Caco-2 (cell line): ENCODE measurements at regions not wholly inside any gene's neighbourhood (a gene's known extent, or its start where the extent isn't known, plus 50 kb on each side); places are given as distances from the start of the nearest gene placed in this dataset.

Source experiments
- BruUV-seq: library from RNA; stranded (reverse); fragments of 400-500 nt; replicated peaks from 2 replicates; lab custom pipeline; 2021; lab: Mats Ljungman, UMichigan
- CTCF ChIA-PET: fragments of 300-600 bp; sonication (Branson Sonifier 250); formaldehyde crosslinking; loops from one replicate; lab custom pipeline; 2022; ENCODE audit warnings: antibody characterized with exemption; lab: Charles Lee
- POLR2A ChIA-PET: fragments of 300-600 bp; sonication (Branson Sonifier 250); formaldehyde crosslinking; loops from one replicate; lab custom pipeline; 2022; ENCODE audit warnings: antibody characterized with exemption; lab: Charles Lee
- DNase-seq, 2 experiments: peaks; one replicate each; pipeline versions ENCODE4 v3.0.0 to v3.0.0-alpha.2; 2020 to 2022
- H3K27me3 ChIP-seq: replicated peaks from 2 replicates; pipeline ENCODE4 v1.6.0; 2011; ENCODE audit warnings: low read length; ENCODE audit not compliant: control insufficient read depth, insufficient read depth
- H3K36me3 ChIP-seq: 2 replicates; pipeline ENCODE4 v1.5.1; 2011; ENCODE audit warnings: low read length; ENCODE audit not compliant: control insufficient read depth, insufficient read depth
- H3K4me1 ChIP-seq: fragments of 250-450 bp; sonication (Bioruptor Pico); 2 replicates; pipeline ENCODE4 v1.5.1; 2020; ENCODE audit warnings: mild to moderate bottlenecking
- H3K4me3 ChIP-seq: 2 replicates; pipeline ENCODE4 v1.5.1; 2011; ENCODE audit warnings: low read depth, mild to moderate bottlenecking, control low read depth, low read length
- H3K9me3 ChIP-seq: fragments of 250-450 bp; sonication (Bioruptor Pico); 2 replicates; pipeline ENCODE4 v1.5.1; 2020; ENCODE audit warnings: mild to moderate bottlenecking, moderate library complexity
- H3K27ac Mint-ChIP-seq: one replicate; pipeline ENCODE4 v1.8.0; 2022; ENCODE audit warnings: mixed read lengths; ENCODE audit not compliant: unreplicated experiment
- H3K27me3 Mint-ChIP-seq: one replicate; pipeline ENCODE4 v1.8.0; 2022; ENCODE audit warnings: mixed read lengths; ENCODE audit not compliant: insufficient read depth, unreplicated experiment
- H3K36me3 Mint-ChIP-seq: one replicate; pipeline ENCODE4 v1.8.0; 2022; ENCODE audit warnings: mild to moderate bottlenecking, mixed read lengths; ENCODE audit not compliant: insufficient read depth, unreplicated experiment
- H3K4me1 Mint-ChIP-seq: one replicate; pipeline ENCODE4 v1.8.0; 2022; ENCODE audit warnings: low read depth, mixed read lengths; ENCODE audit not compliant: unreplicated experiment
- H3K4me3 Mint-ChIP-seq: one replicate; pipeline ENCODE4 v1.8.0; 2022; ENCODE audit warnings: mild to moderate bottlenecking, moderate library complexity, mixed read lengths; ENCODE audit not compliant: unreplicated experiment
- H3K9me3 Mint-ChIP-seq: one replicate; pipeline ENCODE4 v1.8.0; 2022; ENCODE audit warnings: mixed read lengths; ENCODE audit not compliant: unreplicated experiment
- CTCF ChIP-seq, 2 experiments: fragments of 200-600 bp in 1 of 2; IDR thresholded peaks; 1 replicate in 1 of 2; 2 replicates in 1 of 2; pipeline versions ENCODE4 v1.5.1 to v1.8.0; 2011 to 2022; ENCODE audit warnings: antibody characterized with exemption in 1 of 2, control low read depth in 1 of 2, inconsistent platforms in 1 of 2, low read depth in 1 of 2, low read length in 1 of 2, mild to moderate bottlenecking in 1 of 2, moderate library complexity in 1 of 2; ENCODE audit not compliant: insufficient read depth in 1 of 2, severe bottlenecking in 1 of 2, unreplicated experiment in 1 of 2
- intact Hi-C: fragments of 100-400 bp; cut with micrococcal nuclease; formaldehyde crosslinking; loops from one replicate; pipeline ENCODE4 v1.10.0; 2022; ENCODE audit not compliant: unreplicated experiment

DNA sequence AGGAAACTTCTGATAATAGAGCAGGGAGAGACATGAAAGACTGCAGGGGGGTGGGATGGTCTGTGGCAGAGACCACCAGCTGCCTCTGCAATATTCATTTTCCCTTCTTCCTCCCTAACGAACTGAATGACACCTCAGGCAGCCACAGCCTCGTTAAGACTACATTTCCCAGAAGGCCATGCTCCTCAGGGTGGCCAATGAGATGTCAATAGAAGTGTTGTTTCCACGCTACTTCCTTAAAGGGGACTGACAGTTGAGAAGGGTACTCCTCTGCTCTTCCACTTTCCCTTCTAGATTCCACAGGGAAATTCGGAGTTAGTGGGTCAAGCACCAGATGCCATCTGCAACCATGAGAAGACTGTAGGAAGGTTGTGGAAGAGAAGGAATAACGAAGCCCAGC is 52.0 kb upstream of the DAPK1 start:
- Histone ChIP-seq H3K9me3 (no peaks in the 10 kb centered on the region), H3K4me1 (no peaks in the 10 kb centered on the region), H3K27me3 (no peaks in the 10 kb centered on the region), H3K36me3 (no peaks in the 10 kb centered on the region), H3K4me3 (no peak overlapping the region)
- POLR2A ChIA-PET = no interaction called here
- Mint-ChIP-seq H3K27ac (no peak overlapping the region), H3K4me3 (no peak overlapping the region), H3K27me3 (no peaks in the 10 kb centered on the region), H3K4me1 (no peaks in the 10 kb centered on the region), H3K36me3 (no peaks in the 10 kb centered on the region), H3K9me3 (no peaks in the 10 kb centered on the region)
- no peak for TF ChIP-seq CTCF (IDR thresholded peaks at IDR 0.05; ENCODE audit: insufficient read depth in 1 of 2, low read depth in 1 of 2, low read length in 1 of 2, severe bottlenecking in 1 of 2, unreplicated experiment in 1 of 2)
- BruUV-seq = no TSS peak
- DNase-seq = no peak
- CTCF ChIA-PET = no interaction called here
- intact Hi-C loops = no loop called here

- no peaks in the 10 kb centered on the region for H3K9me3 Mint-ChIP-seq
- no peak for TF ChIP-seq CTCF (IDR thresholded peaks at IDR 0.05; ENCODE audit: insufficient read depth in 1 of 2, low read depth in 1 of 2, low read length in 1 of 2, severe bottlenecking in 1 of 2, unreplicated experiment in 1 of 2)
- Histone ChIP-seq H3K4me3 (no peak overlapping the region), H3K27me3 (no peaks in the 10 kb centered on the region), H3K36me3 (no peaks in the 10 kb centered on the region), H3K9me3 (no peaks in the 10 kb centered on the region), H3K4me1 (no peaks in the 10 kb centered on the region)
- no peaks in the 10 kb centered on the region for H3K36me3 Mint-ChIP-seq
- H3K27me3 Mint-ChIP-seq = no peaks in the 10 kb centered on the region
- H3K27ac Mint-ChIP-seq = no peak overlapping the region
- ChIA-PET CTCF (no interaction called here), POLR2A (no interaction called here)
- no peaks in the 10 kb centered on the region for H3K4me1 Mint-ChIP-seq
- no peak for DNase-seq
- no TSS peak for BruUV-seq
- intact Hi-C loops = no loop called here
- H3K4me3 Mint-ChIP-seq = no peak overlapping the region
Measured at GRCh38 chr9:87446527-87446926, 51.1 kb upstream of the DAPK1 start.

DNA sequence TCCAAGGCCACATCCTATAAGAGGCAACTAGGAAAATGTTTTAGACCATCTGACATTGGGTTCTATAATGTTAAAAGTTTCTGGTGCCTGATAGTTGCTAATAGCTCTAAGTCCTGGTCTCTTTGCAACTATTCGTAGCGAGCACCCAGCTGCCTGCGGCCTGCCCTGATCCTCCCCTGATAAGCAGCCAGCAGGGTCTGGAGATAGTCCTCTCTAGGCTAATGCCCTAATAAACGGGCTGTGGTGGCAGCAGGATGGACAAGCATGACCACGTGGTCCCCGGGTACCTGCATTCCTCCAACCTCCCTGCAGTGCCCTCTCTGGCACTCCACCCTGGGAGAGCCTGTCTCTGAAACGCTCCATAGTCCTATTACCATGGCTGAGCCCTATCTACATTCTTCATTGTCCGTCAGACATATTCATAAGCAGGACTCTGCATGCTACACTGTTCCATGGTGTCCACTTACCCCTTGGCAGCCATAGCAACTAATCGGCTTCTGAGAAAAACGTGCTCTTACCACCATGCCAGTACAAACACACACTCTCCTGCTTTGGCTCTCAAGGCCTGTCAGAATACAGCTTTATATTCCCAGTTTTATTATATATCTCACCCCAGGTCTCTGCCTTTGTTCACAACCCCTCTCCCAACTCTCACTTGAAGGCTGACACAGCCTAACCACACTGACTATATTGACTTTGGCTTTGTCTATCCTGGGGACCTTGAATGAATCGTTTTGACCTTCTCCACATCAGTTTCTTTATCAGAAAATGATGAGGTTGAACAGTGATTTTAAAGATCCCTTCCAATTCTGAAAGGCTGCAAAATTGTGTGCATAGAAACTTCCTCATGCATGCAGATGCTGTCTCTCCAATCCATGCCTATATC is 49.9 kb upstream of the DAPK1 start:
- BruUV-seq = no TSS peak
- no peaks in the 10 kb centered on the region for H3K4me1 ChIP-seq
- Mint-ChIP-seq H3K9me3 (no peaks in the 10 kb centered on the region), H3K4me3 (no peak overlapping the region), H3K36me3 (no peaks in the 10 kb centered on the region), H3K27me3 (no peaks in the 10 kb centered on the region), H3K4me1 (no peaks in the 10 kb centered on the region), H3K27ac (no peak overlapping the region)
- no peak for DNase-seq
- no peaks in the 10 kb centered on the region for H3K9me3 ChIP-seq
- no peaks in the 10 kb centered on the region for H3K27me3 ChIP-seq
- intact Hi-C loops = no loop called here
- H3K36me3 ChIP-seq = no peaks in the 10 kb centered on the region
- TF ChIP-seq CTCF (IDR thresholded peaks at IDR 0.05; ENCODE audit: insufficient read depth in 1 of 2, low read depth in 1 of 2, low read length in 1 of 2, severe bottlenecking in 1 of 2, unreplicated experiment in 1 of 2) = no peak
- ChIA-PET CTCF (no interaction called here), POLR2A (no interaction called here)
- no peak overlapping the region for H3K4me3 ChIP-seq
